Left ventricle myocardium inferior (tissue), 1 donor: ENCODE measurements at regions not wholly inside any gene's neighbourhood (a gene's known extent, or its start where the extent isn't known, plus 50 kb on each side); places are given as distances from the start of the nearest gene placed in this dataset.
"Not testable (repeated sequence)": the region's sequence is repeated elsewhere in the genome, so short reads cannot be mapped to it uniquely, and the experiment has no call there.

Experiments
- DNase-seq: peaks from one replicate; pipeline ENCODE4 v3.0.0-alpha.2; 2020
- H3K27ac ChIP-seq: fragments of 200-600 bp; replicated peaks from 2 replicates; pipeline ENCODE4 v1.8.0; 2021
- H3K27me3 ChIP-seq: fragments of 200-600 bp; 2 replicates; pipeline ENCODE4 v1.8.0; 2021; ENCODE audit warnings: low read depth
- H3K36me3 ChIP-seq: fragments of 200-600 bp; 2 replicates; pipeline ENCODE4 v1.8.0; 2021
- H3K4me1 ChIP-seq: fragments of 200-600 bp; 2 replicates; pipeline ENCODE4 v1.8.0; 2021
- H3K4me3 ChIP-seq: fragments of 200-600 bp; 2 replicates; pipeline ENCODE4 v1.8.0; 2021; ENCODE audit warnings: mild to moderate bottlenecking, moderate library complexity
- H3K9me3 ChIP-seq: fragments of 200-600 bp; replicated peaks from 2 replicates; pipeline ENCODE4 v1.8.0; 2021
- intact Hi-C: fragments of 100-400 bp; cut with micrococcal nuclease; formaldehyde crosslinking; loops from one replicate; pipeline ENCODE4 v1.11.0; 2022
- TF ChIP-seq, protein P1 (sequence below): fragments of 200-600 bp; IDR thresholded peaks from 2 replicates; pipeline ENCODE4 v1.8.0; 2021; ENCODE audit warnings: antibody characterized with exemption, mild to moderate bottlenecking, borderline replicate concordance
- donor health status: DM: no; HTN: yes; CAD: no; lungs with severe emphysema.

DNA sequence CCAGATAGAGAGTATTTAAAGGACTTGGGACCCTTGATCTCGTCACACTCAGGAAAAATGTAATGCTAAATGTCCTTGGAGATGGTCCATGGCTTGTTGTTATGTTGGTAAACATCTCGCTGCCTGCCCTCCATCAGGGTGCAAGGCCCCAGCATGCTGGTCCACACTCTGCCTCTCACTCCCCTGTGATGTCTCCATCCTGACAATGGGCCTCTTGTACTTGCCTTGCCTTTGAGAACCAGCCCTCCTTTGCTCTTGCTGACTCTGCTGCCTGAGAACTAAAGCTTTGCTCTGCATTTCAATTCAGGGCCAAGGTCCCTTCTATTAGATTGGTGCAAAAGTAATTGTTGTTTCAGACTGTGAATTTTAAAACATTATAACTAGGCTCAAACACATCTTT lies 131.0 kb upstream of the LMNTD1 start:
- no peak for DNase-seq
- Histone ChIP-seq H3K27me3 (peaks cover 5% of the 10 kb centered on the region), H3K4me1 (no peaks in the 10 kb centered on the region), H3K36me3 (no peaks in the 10 kb centered on the region), H3K9me3 (no peaks in the 10 kb centered on the region), H3K27ac (no peak overlapping the region), H3K4me3 (no peak overlapping the region)
- intact Hi-C loops: no loop called here
- TF ChIP-seq, protein P1, sequence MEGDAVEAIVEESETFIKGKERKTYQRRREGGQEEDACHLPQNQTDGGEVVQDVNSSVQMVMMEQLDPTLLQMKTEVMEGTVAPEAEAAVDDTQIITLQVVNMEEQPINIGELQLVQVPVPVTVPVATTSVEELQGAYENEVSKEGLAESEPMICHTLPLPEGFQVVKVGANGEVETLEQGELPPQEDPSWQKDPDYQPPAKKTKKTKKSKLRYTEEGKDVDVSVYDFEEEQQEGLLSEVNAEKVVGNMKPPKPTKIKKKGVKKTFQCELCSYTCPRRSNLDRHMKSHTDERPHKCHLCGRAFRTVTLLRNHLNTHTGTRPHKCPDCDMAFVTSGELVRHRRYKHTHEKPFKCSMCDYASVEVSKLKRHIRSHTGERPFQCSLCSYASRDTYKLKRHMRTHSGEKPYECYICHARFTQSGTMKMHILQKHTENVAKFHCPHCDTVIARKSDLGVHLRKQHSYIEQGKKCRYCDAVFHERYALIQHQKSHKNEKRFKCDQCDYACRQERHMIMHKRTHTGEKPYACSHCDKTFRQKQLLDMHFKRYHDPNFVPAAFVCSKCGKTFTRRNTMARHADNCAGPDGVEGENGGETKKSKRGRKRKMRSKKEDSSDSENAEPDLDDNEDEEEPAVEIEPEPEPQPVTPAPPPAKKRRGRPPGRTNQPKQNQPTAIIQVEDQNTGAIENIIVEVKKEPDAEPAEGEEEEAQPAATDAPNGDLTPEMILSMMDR: no peak

DNA sequence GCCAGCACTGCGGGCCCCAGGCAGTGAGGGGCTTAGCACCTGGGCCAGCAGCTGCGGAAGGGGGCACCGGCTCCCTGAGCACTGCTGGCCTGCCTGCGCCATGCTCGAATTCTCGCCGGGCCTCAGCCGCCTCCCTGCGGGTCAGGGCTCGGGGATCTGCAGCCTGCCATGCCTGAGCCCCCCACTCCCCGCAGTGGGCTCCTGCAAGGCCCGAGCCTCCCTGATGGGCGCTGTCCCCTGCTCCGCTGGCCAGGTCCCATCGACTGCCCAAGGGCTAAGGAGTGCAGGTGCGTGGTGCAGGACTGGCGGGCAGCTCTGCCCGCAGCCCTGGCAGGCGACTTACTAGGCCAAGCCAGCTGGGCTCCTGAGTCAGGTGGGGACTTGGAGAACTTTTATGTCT lies 133.3 kb upstream of the LMNTD1 start:
- Histone ChIP-seq H3K27me3 (no peaks in the 10 kb centered on the region), H3K4me3 (no peak overlapping the region), H3K36me3 (no peaks in the 10 kb centered on the region), H3K9me3 (no peaks in the 10 kb centered on the region), H3K4me1 (no peaks in the 10 kb centered on the region), H3K27ac (no peak overlapping the region)
- DNase-seq: no peak
- intact Hi-C loops: no loop called here
- TF ChIP-seq, protein P1: no peak

DNA sequence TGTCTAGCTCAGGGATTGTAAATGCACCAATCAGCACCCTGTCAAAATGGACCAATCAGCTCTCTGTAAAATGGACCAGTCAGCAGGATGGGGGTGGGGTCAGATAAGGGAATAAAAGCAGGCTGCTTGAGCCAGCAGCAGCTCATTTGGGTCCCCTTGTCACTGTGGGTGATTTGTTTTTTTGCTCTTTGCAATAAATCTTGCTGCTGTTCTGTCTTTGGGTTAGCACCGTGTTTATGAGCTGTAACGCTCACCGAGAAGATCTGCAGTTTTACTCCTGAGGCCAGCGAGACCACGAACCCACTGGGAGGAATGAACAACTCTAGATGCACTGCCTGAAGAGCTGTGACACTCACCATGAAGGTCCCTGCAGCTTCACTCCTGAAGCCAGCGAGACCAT lies 134.1 kb upstream of the LMNTD1 start:
- Histone ChIP-seq H3K27ac (no peak overlapping the region), H3K9me3 (no peaks in the 10 kb centered on the region), H3K36me3 (no peaks in the 10 kb centered on the region), H3K4me1 (no peaks in the 10 kb centered on the region), H3K27me3 (no peaks in the 10 kb centered on the region), H3K4me3 (no peak overlapping the region)
- intact Hi-C loops: no loop called here
- TF ChIP-seq, protein P1: no peak
- no peak for DNase-seq

DNA sequence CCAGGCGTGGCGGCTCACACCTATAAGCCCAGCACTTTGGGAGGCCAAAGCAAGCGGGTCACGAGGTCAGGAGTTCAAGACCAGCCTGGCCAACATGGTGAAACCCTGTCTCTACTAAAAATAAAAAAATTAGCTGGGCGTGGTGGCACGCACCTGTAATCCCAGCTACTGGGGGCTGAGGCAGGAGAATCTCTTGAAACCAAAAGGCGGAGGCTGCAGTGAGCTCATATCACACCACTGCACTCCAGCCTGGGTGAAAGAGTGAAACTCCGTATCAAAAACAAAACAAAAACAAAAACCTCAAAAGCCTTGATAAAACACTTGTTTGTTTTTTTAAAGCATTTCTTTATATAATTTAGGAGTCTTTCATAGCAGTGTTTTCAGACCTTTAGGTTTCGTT lies 135.8 kb upstream of the LMNTD1 start:
- H3K4me3 ChIP-seq, H3K4me1 ChIP-seq, intact Hi-C loops, H3K36me3 ChIP-seq, H3K9me3 ChIP-seq, DNase-seq, H3K27ac ChIP-seq, H3K27me3 ChIP-seq: not testable (repeated sequence)

DNA sequence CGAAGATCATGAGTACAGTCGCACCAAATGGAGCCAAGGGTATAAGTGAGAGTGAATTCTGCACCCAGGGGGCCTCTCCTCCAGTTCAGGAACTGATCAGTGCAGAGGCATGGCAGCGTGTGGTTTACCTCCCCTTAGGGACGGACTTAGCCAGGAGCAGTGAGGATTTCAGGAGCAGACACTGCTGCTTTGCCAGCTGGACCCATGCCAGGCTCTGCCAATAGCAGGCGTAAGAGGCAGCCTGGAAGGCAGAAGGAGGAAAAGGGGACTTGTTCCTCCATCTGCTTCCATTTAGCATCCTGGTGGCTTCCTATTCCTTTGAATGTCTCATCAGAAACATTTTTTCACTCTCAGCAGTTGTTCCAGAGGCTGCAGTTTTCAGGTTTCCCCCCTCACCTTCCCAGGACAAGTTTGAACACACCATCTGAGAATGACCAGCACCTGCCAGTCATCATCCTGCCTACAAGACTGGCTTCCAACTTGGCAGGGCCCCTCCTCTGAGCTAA lies 137.0 kb upstream of the LMNTD1 start:
- no peaks in the 10 kb centered on the region for H3K27me3 ChIP-seq
- no peak overlapping the region for H3K4me3 ChIP-seq
- H3K27ac ChIP-seq: no peak overlapping the region
- TF ChIP-seq, protein P1: no peak
- H3K9me3 ChIP-seq: no peaks in the 10 kb centered on the region
- no peaks in the 10 kb centered on the region for H3K4me1 ChIP-seq
- H3K36me3 ChIP-seq: no peaks in the 10 kb centered on the region
- intact Hi-C loops: no loop called here
- peak; percentile 26 for DNase-seq

DNA sequence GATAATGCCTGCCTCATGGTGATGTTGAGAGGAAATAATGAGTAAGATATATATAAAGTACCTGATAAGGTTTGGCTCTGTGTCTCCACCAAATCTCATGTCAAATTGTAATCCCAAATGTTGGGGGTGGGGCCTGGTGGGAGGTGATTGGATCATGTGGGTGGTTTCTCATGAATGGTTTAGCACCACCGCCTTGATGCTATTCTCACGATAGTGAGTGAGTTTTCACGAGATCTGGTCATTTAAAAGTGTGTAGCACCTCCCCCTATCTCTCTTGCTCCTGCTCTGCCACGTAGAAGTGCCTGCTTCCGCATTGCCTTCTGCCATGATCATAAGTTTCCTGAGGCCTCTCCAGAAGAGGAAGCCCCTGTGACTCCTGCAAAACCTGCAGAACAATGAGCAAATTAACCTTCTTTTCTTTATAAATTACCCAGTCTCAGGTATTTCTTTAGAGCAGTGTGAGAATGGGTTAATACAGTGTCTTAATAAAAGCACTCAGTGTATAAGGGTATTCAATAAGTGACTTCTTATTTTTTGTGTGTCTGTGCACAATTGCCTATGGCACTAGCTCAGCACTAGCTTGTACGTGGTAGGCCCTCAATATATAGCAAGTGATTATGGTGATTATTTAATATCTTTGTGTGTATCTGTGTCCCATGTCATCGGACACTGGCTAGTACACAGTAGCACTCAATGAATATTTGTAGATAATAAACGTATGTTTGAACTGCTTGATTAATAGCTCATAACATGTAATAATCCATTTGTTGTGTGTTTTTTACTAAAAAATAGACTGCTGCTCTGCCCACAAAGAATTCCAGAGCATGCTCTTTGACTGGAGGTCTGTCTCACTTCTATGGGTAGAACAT lies 138.1 kb upstream of the LMNTD1 start:
- Histone ChIP-seq H3K4me1 (no peaks in the 10 kb centered on the region), H3K36me3 (no peaks in the 10 kb centered on the region), H3K27me3 (no peaks in the 10 kb centered on the region), H3K9me3 (peaks cover 2% of the 10 kb centered on the region), H3K4me3 (no peak overlapping the region), H3K27ac (no peak overlapping the region)
- TF ChIP-seq, protein P1: no peak
- intact Hi-C loops: no loop called here
- DNase-seq: no peak
